CD14-positive monocyte (primary cell): ENCODE measurements at regions not wholly inside any gene's neighbourhood (a gene's known extent, or its start where the extent isn't known, plus 50 kb on each side); places are given as distances from the start of the nearest gene placed in this dataset.

Source experiments
- DNase-seq, 3 donors: peaks; one replicate each; pipeline ENCODE4 v3.0.0-alpha.2; 2011 to 2022
- H2AFZ ChIP-seq: 2 replicates; pipeline ENCODE4 v1.6.0; 2012; ENCODE audit warnings: mild to moderate bottlenecking, low read depth, low read length, inconsistent platforms; ENCODE audit not compliant: insufficient read depth, poor library complexity, severe bottlenecking
- H3K27ac ChIP-seq, 2 donors: 1 replicate in 1 of 2; 2 replicates in 1 of 2; pipeline ENCODE4 v1.5.1; 2012 to 2013; ENCODE audit warnings: low read length in 2 of 2, control low read depth in 1 of 2, inconsistent platforms in 1 of 2, low read depth in 1 of 2, mild to moderate bottlenecking in 1 of 2
- H3K27me3 ChIP-seq, 2 donors: one replicate each; pipeline versions ENCODE4 v1.6.0 to v1.6.1; 2011 to 2013; ENCODE audit warnings: low read length in 2 of 2; ENCODE audit not compliant: control insufficient read depth in 2 of 2, insufficient read depth in 2 of 2
- H3K36me3 ChIP-seq, 2 donors: replicated peaks in 1 of 2; 1 replicate in 1 of 2; 2 replicates in 1 of 2; pipeline versions ENCODE4 v1.5.1 to v1.6.1; 2012 to 2013; ENCODE audit warnings: low read length in 2 of 2, control low read depth in 1 of 2, inconsistent platforms in 1 of 2, mild to moderate bottlenecking in 1 of 2; ENCODE audit not compliant: insufficient read depth in 2 of 2, control insufficient read depth in 1 of 2
- H3K4me1 ChIP-seq, 2 donors: 1 replicate in 1 of 2; 2 replicates in 1 of 2; pipeline versions ENCODE4 v1.5.1 to v1.6.1; 2012 to 2013; ENCODE audit warnings: low read length in 2 of 2, control low read depth in 1 of 2, inconsistent platforms in 1 of 2, mild to moderate bottlenecking in 1 of 2, moderate library complexity in 1 of 2; ENCODE audit not compliant: insufficient read depth in 2 of 2, control insufficient read depth in 1 of 2
- H3K4me2 ChIP-seq: replicated peaks from 2 replicates; pipeline ENCODE3; 2012; ENCODE audit warnings: low read length, moderate library complexity, mild to moderate bottlenecking; ENCODE audit not compliant: poor library complexity, severe bottlenecking; ENCODE audit errors: extremely low read depth
- H3K4me3 ChIP-seq, 3 experiments: fragments of 200-600 bp in 1 of 3; sonication (generic) in 1 of 3; replicated peaks in 1 of 3; 1 replicate in 2 of 3; 2 replicates in 1 of 3; pipeline ENCODE4 v1.5.1; 2011 to 2013; ENCODE audit warnings: low read length in 3 of 3, mild to moderate bottlenecking in 3 of 3, control low read depth in 2 of 3, low read depth in 2 of 3, inconsistent platforms in 1 of 3, moderate library complexity in 1 of 3
- H3K79me2 ChIP-seq: 2 replicates; pipeline ENCODE4 v1.6.0; 2012; ENCODE audit warnings: mild to moderate bottlenecking, control low read depth, inconsistent platforms, low read length, moderate library complexity; ENCODE audit not compliant: insufficient read depth
- H3K9ac ChIP-seq: 2 replicates; pipeline ENCODE4 v1.6.0; 2017; ENCODE audit warnings: low read length, mild to moderate bottlenecking; ENCODE audit not compliant: insufficient read depth, poor library complexity, severe bottlenecking
- H3K9me3 ChIP-seq, 2 donors: replicated peaks in 1 of 2; 1 replicate in 1 of 2; 2 replicates in 1 of 2; pipeline versions ENCODE4 v1.5.1 to v1.6.1; 2012 to 2013; ENCODE audit warnings: low read length in 2 of 2, control low read depth in 1 of 2; ENCODE audit not compliant: control insufficient read depth in 1 of 2, insufficient read depth in 1 of 2
- H4K20me1 ChIP-seq: 2 replicates; pipeline ENCODE4 v1.6.0; 2012; ENCODE audit warnings: mild to moderate bottlenecking, low read length, control low read depth, moderate library complexity; ENCODE audit not compliant: insufficient read depth
- H3K27ac Mint-ChIP-seq, 7 donors: one replicate each; pipeline ENCODE4 v1.8.0; 2020; ENCODE audit warnings: mild to moderate bottlenecking in 7 of 7, mixed read lengths in 7 of 7, moderate library complexity in 6 of 7, inconsistent platforms in 2 of 7
- H3K27me3 Mint-ChIP-seq, 3 donors: one replicate each; pipeline ENCODE4 v1.8.0; 2021 to 2022; ENCODE audit warnings: low read depth in 3 of 3, mild to moderate bottlenecking in 3 of 3, mixed read lengths in 3 of 3, moderate library complexity in 3 of 3, inconsistent platforms in 1 of 3
- H3K36me3 Mint-ChIP-seq, 2 donors: one replicate each; pipeline ENCODE4 v1.8.0; 2020; ENCODE audit warnings: mixed read lengths in 2 of 2, inconsistent platforms in 1 of 2, mild to moderate bottlenecking in 1 of 2
- H3K4me1 Mint-ChIP-seq: one replicate; pipeline ENCODE4 v1.8.0; 2020; ENCODE audit warnings: mild to moderate bottlenecking, mixed read lengths
- H3K4me3 Mint-ChIP-seq, 2 donors: one replicate each; pipeline ENCODE4 v1.8.0; 2020; ENCODE audit warnings: mild to moderate bottlenecking in 2 of 2, mixed read lengths in 2 of 2, moderate library complexity in 1 of 2
- H3K9me3 Mint-ChIP-seq, 7 donors: one replicate each; pipeline ENCODE4 v1.8.0; 2020 to 2022; ENCODE audit warnings: mixed read lengths in 7 of 7, mild to moderate bottlenecking in 6 of 7, moderate library complexity in 6 of 7, inconsistent platforms in 2 of 7
- WGBS: methylation state at CpG from one replicate; pipeline ENCODE4 v1.1.5; 2013; ENCODE audit warnings: missing lambda C conversion rate; ENCODE audit not compliant: insufficient coverage; 5-methylcytosine and 5-hydroxymethylcytosine counted together
- intact Hi-C, 2 donors: fragments of 100-400 bp; cut with micrococcal nuclease; formaldehyde crosslinking; loops; one replicate each; pipeline versions ENCODE4 v1.15.0 to v1.15.1; 2023
- TF ChIP-seq, protein P1 (sequence below): fragments of 200-600 bp; IDR thresholded peaks from one replicate; pipeline ENCODE4 v1.8.0; 2022; ENCODE audit warnings: antibody characterized with exemption, mild to moderate bottlenecking

GRCh38 chr2:150880986-150881385 lies 380.7 kb downstream of the RBM43 start:
- 92% methylated on average over 2 of the region's 2 CpGs for WGBS
- intact Hi-C loops = no loop called here
- Histone ChIP-seq H2AFZ (no peak overlapping the region), H3K4me2 (no peak overlapping the region), H3K79me2 (no peaks in the 10 kb centered on the region), H4K20me1 (no peaks in the 10 kb centered on the region), H3K9me3 (no peaks in the 10 kb centered on the region), H3K4me3 (no peak overlapping the region), H3K4me1 (no peaks in the 10 kb centered on the region), H3K27me3 (no peaks in the 10 kb centered on the region), H3K9ac (no peak overlapping the region), H3K27ac (no peak overlapping the region), H3K36me3 (no peaks in the 10 kb centered on the region)
- no peak overlapping the region for H3K4me3 Mint-ChIP-seq
- no peaks in the 10 kb centered on the region for H3K4me1 Mint-ChIP-seq
- no peak overlapping the region for H3K27ac Mint-ChIP-seq
- TF ChIP-seq, protein P1, sequence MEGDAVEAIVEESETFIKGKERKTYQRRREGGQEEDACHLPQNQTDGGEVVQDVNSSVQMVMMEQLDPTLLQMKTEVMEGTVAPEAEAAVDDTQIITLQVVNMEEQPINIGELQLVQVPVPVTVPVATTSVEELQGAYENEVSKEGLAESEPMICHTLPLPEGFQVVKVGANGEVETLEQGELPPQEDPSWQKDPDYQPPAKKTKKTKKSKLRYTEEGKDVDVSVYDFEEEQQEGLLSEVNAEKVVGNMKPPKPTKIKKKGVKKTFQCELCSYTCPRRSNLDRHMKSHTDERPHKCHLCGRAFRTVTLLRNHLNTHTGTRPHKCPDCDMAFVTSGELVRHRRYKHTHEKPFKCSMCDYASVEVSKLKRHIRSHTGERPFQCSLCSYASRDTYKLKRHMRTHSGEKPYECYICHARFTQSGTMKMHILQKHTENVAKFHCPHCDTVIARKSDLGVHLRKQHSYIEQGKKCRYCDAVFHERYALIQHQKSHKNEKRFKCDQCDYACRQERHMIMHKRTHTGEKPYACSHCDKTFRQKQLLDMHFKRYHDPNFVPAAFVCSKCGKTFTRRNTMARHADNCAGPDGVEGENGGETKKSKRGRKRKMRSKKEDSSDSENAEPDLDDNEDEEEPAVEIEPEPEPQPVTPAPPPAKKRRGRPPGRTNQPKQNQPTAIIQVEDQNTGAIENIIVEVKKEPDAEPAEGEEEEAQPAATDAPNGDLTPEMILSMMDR = no peak
- H3K27me3 Mint-ChIP-seq = peaks cover 0 to 4% (median 0%) of the 10 kb centered on the region in 3 donors
- H3K9me3 Mint-ChIP-seq = peaks cover 5 to 11% (median 8%) of the 10 kb centered on the region in 7 donors
- H3K36me3 Mint-ChIP-seq = no peaks in the 10 kb centered on the region
- no peak for DNase-seq

GRCh38 chr2:150878356-150878755 lies 383.3 kb downstream of the RBM43 start:
- Histone ChIP-seq H3K27me3 (no peaks in the 10 kb centered on the region), H2AFZ (no peak overlapping the region)

More at GRCh38 chr2:150878356-150878755, 383.3 kb downstream of the RBM43 start:
- no peak overlapping the region for H3K4me3 ChIP-seq
- WGBS = 100% methylated on average over 1 of the region's 1 CpG
- H3K9me3 Mint-ChIP-seq = peaks cover 5 to 9% (median 5%) of the 10 kb centered on the region in 7 donors
- no peaks in the 10 kb centered on the region for H3K4me1 Mint-ChIP-seq
- H3K36me3 ChIP-seq = no peaks in the 10 kb centered on the region
- H3K27ac Mint-ChIP-seq = peak overlapping the region in 2 of 7 donors; percentile 5 to 13
- H3K79me2 ChIP-seq = no peaks in the 10 kb centered on the region
- no peaks in the 10 kb centered on the region for H3K4me1 ChIP-seq
- H3K4me3 Mint-ChIP-seq = no peak overlapping the region
- no peaks in the 10 kb centered on the region for H3K9me3 ChIP-seq
- H3K27me3 Mint-ChIP-seq = peaks cover 0 to 4% (median 0%) of the 10 kb centered on the region in 3 donors
- no peak overlapping the region for H3K4me2 ChIP-seq
- intact Hi-C loops = no loop called here
- TF ChIP-seq, protein P1 = no peak
- no peak overlapping the region for H3K9ac ChIP-seq
- H3K27ac ChIP-seq = no peak overlapping the region
- peak in 1 of 3 donors; percentile 4 for DNase-seq
- H4K20me1 ChIP-seq = no peaks in the 10 kb centered on the region
- H3K36me3 Mint-ChIP-seq = no peaks in the 10 kb centered on the region
